Gastroesophageal sphincter (tissue), 4 donors: ENCODE measurements at regions not wholly inside any gene's neighbourhood (a gene's known extent, or its start where the extent isn't known, plus 50 kb on each side); places are given as distances from the start of the nearest gene placed in this dataset.

Experiments used
- ATAC-seq: fragments of 150-250 bp; one replicate; pipeline ENCODE4 v1.9.1; 2016; ENCODE audit warnings: mild to moderate bottlenecking, moderate library complexity
- H3K27ac ChIP-seq, 4 donors: fragments of 200-600 bp; sonication (generic) in 3 of 4; 1 replicate in 3 of 4; 2 replicates in 1 of 4; pipeline ENCODE4 v1.5.1; 2016 to 2019
- H3K27me3 ChIP-seq: fragments of 200-600 bp; sonication (generic); one replicate; pipeline ENCODE4 v1.5.1; 2019
- H3K36me3 ChIP-seq, 2 donors: fragments of 200-600 bp; sonication (generic); one replicate each; pipeline ENCODE4 v1.5.1; 2019; ENCODE audit warnings: control low read depth in 1 of 2
- H3K4me1 ChIP-seq, 3 donors: fragments of 200-600 bp; sonication (generic); 1 replicate in 2 of 3; 2 replicates in 1 of 3; pipeline ENCODE4 v1.5.1; 2016 to 2019; ENCODE audit warnings: control low read depth in 2 of 3
- H3K4me3 ChIP-seq, 2 donors: fragments of 200-600 bp; sonication (generic); one replicate each; pipeline ENCODE4 v1.5.1; 2019; ENCODE audit warnings: mild to moderate bottlenecking in 1 of 2, moderate library complexity in 1 of 2
- H3K9me3 ChIP-seq, 3 donors: fragments of 200-600 bp; sonication (generic); one replicate each; pipeline ENCODE4 v1.5.1; 2017 to 2019; ENCODE audit warnings: control low read depth in 2 of 3
- EP300 ChIP-seq: sonication (generic); formaldehyde crosslinking; IDR thresholded peaks from one replicate; pipeline ENCODE4 v1.6.1; 2017; ENCODE audit warnings: antibody characterized with exemption, mild to moderate bottlenecking
- POLR2A ChIP-seq, 2 donors: fragments of 450-650 bp; IDR thresholded peaks; one replicate each; pipeline ENCODE4 v1.6.1; 2017; ENCODE audit warnings: antibody characterized with exemption in 2 of 2, mild to moderate bottlenecking in 2 of 2, moderate library complexity in 1 of 2
- POLR2AphosphoS5 ChIP-seq: sonication (generic); formaldehyde crosslinking; IDR thresholded peaks from one replicate; pipeline ENCODE4 v1.6.1; 2017; ENCODE audit warnings: antibody characterized with exemption
- WGBS, 2 donors: methylation state at CpG; one replicate each; pipeline ENCODE4 v1.1.5; 2018; ENCODE audit warnings: low coverage in 1 of 2; 5-methylcytosine and 5-hydroxymethylcytosine counted together
- TF ChIP-seq, protein P1 (sequence below), 4 experiments: fragments of 200-600 bp in 2 of 4; fragments of 450-650 bp in 2 of 4; sonication (generic) in 1 of 4; IDR thresholded peaks; one replicate each; pipeline ENCODE4 v1.5.1; 2017 to 2019; ENCODE audit warnings: antibody characterized with exemption in 4 of 4, mild to moderate bottlenecking in 2 of 4, moderate library complexity in 2 of 4

DNA sequence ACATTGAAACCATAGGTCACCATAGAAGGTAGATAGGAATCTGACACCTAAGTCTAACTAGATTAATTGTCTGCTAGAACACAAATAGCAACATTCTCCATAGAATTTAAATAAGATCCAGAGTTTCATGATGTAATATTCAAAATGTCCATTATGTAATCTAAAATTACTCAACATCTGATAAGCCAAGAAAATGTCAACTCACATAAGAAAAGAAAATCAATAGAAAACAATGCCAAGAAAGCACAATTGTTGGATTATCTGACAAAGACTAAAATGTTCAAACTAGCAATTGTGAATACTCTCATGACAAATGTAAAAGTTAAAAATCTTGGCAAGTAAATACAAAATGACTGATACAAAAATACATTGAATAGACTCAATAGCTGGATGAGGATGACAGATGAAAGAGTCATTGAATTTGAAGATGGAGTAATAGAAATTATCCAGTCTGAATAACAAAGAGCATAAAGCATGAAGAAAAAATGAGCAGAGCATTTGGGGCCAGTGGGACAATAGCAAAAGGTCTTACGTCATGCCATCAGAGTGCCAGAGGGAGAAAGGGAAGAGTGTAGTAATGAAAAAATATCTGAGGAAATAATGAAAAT lies 358.6 kb downstream of the METTL4 start:
- H3K27ac ChIP-seq = no peak overlapping the region
- no peaks in the 10 kb centered on the region for H3K27me3 ChIP-seq
- no peaks in the 10 kb centered on the region for H3K4me1 ChIP-seq
- no peak for TF ChIP-seq POLR2AphosphoS5
- TF ChIP-seq POLR2A (IDR thresholded peaks at IDR 0.05) = no peak
- TF ChIP-seq, protein P1, sequence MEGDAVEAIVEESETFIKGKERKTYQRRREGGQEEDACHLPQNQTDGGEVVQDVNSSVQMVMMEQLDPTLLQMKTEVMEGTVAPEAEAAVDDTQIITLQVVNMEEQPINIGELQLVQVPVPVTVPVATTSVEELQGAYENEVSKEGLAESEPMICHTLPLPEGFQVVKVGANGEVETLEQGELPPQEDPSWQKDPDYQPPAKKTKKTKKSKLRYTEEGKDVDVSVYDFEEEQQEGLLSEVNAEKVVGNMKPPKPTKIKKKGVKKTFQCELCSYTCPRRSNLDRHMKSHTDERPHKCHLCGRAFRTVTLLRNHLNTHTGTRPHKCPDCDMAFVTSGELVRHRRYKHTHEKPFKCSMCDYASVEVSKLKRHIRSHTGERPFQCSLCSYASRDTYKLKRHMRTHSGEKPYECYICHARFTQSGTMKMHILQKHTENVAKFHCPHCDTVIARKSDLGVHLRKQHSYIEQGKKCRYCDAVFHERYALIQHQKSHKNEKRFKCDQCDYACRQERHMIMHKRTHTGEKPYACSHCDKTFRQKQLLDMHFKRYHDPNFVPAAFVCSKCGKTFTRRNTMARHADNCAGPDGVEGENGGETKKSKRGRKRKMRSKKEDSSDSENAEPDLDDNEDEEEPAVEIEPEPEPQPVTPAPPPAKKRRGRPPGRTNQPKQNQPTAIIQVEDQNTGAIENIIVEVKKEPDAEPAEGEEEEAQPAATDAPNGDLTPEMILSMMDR (IDR thresholded peaks at IDR 0.05) = no peak
- no peak for TF ChIP-seq EP300
- ATAC-seq = no peak
- no peaks in the 10 kb centered on the region for H3K36me3 ChIP-seq
- 75 to 78% methylated on average over 1 of the region's 1 CpG for WGBS, 2 donors
- no peak overlapping the region for H3K4me3 ChIP-seq
- no peaks in the 10 kb centered on the region for H3K9me3 ChIP-seq

DNA sequence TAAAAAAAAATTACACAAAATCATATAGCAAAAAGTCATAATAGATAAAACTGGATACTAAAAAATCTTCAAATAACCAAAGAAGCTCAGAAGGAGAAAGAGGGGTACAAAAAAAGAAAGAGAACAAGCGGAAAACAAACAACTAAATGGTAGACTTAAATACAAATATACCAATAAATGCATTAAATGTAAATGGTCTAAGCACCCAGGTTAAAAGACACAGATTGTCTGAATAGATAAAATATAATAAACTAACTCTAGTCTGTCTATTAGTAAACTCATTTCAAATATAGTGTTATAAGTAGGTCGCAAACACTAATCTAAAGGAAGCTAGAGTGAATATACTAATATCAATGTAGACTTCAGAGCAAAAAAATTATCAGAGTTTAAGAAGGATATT lies 357.4 kb downstream of the METTL4 start:
- H3K4me3 ChIP-seq = no peak overlapping the region
- H3K36me3 ChIP-seq = no peaks in the 10 kb centered on the region
- H3K27me3 ChIP-seq = no peaks in the 10 kb centered on the region
- H3K9me3 ChIP-seq = no peaks in the 10 kb centered on the region
- no peaks in the 10 kb centered on the region for H3K4me1 ChIP-seq
- TF ChIP-seq EP300 (no peak), POLR2A (IDR thresholded peaks at IDR 0.05) (no peak), POLR2AphosphoS5 (no peak)
- TF ChIP-seq, protein P1 (IDR thresholded peaks at IDR 0.05) = no peak
- ATAC-seq = no peak
- no peak overlapping the region for H3K27ac ChIP-seq
- 85% methylated on average over 2 of the region's 2 CpGs for WGBS, 2 donors

DNA sequence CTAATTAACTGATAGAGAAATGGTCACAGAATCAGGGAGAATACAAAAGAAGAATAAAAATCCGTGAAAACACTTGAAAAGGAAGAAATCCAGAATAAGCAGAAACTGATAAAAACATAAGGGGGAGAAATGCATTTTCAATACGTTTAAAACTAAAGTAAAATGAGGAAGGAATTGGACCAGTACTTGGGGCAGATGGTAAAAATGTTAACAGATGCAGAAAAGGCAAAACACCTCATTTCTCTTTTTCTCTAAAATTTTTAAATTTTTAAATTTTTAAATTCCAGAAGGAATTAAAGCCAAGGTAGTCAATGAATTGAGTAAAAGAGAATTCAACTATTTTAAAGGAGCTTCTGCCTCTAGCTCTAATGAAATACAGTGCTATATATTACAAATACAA lies 353.9 kb downstream of the METTL4 start:
- TF ChIP-seq POLR2AphosphoS5 = no peak
- no peak for TF ChIP-seq EP300
- no peak for TF ChIP-seq POLR2A (IDR thresholded peaks at IDR 0.05)
- TF ChIP-seq, protein P1 (IDR thresholded peaks at IDR 0.05) = no peak
- no peaks in the 10 kb centered on the region for H3K9me3 ChIP-seq
- H3K4me3 ChIP-seq = no peak overlapping the region
- H3K4me1 ChIP-seq = no peaks in the 10 kb centered on the region
- no peaks in the 10 kb centered on the region for H3K27me3 ChIP-seq
- H3K36me3 ChIP-seq = no peaks in the 10 kb centered on the region
- H3K27ac ChIP-seq = no peak overlapping the region
- 39 to 53% methylated on average over 2 of the region's 2 CpGs for WGBS, 2 donors
- ATAC-seq = no peak

DNA sequence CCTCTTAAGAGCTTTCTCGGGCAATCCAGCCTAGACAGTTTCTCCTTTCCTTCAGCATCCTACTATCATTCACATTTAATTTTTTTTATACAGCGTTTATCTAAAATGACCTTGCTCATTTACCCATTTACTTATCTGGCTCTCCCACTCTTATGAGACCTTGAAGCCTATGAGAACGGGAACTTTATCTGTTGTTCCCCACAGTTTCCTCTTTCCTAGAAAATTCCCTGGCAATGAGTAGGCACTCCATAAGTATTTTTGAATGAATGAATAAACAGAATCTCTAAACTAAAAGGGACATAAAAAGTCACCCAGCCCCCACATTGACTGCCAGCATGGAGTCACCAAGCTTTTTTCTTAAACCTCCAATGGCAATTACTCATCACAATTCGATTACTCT lies 353.2 kb downstream of the METTL4 start:
- Histone ChIP-seq H3K9me3 (no peaks in the 10 kb centered on the region), H3K27ac (no peak overlapping the region), H3K4me1 (no peaks in the 10 kb centered on the region), H3K27me3 (no peaks in the 10 kb centered on the region), H3K4me3 (no peak overlapping the region), H3K36me3 (no peaks in the 10 kb centered on the region)
- WGBS, 2 donors = 39 to 84% methylated on average over 3 to 4 of the region's 4 CpGs
- TF ChIP-seq EP300 (no peak), POLR2A (IDR thresholded peaks at IDR 0.05) (no peak), POLR2AphosphoS5 (no peak)
- TF ChIP-seq, protein P1 (IDR thresholded peaks at IDR 0.05) = no peak
- no peak for ATAC-seq

DNA sequence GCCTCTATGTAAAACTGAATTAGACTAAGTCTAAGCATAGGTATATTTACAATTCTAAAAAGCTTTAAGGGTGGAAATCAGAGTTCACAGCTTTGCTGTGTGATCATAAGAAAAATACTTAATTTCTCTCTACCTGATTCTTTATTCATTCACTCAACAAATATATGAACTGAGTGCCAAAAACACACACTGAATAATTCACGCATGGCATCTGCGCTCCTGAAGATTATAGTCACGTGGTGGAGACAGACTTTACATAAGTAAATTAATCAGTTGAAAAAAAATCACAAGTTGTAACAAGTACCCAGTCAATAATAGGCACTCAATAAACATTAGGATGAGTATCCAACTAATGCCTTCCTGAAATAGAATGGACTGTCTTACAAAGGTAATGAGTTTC lies 351.6 kb downstream of the METTL4 start:
- Histone ChIP-seq H3K27me3 (no peaks in the 10 kb centered on the region), H3K36me3 (no peaks in the 10 kb centered on the region), H3K9me3 (no peaks in the 10 kb centered on the region), H3K4me3 (no peak overlapping the region), H3K4me1 (peaks cover 0 to 7% (median 0%) of the 10 kb centered on the region in 3 donors), H3K27ac (no peak overlapping the region)
- TF ChIP-seq POLR2AphosphoS5 (no peak), POLR2A (IDR thresholded peaks at IDR 0.05) (no peak), EP300 (no peak)
- TF ChIP-seq, protein P1 (IDR thresholded peaks at IDR 0.05) = no peak
- no peak for ATAC-seq
- WGBS, 2 donors = 82 to 90% methylated on average over 3 of the region's 3 CpGs
